Embryonic facial prominence (tissue), 1 donor: ENCODE measurements at regions not wholly inside any gene's neighbourhood (a gene's known extent, or its start where the extent isn't known, plus 50 kb on each side); places are given as distances from the start of the nearest gene placed in this dataset.

Experiments
- DNase-seq: peaks from one replicate; pipeline ENCODE4 v3.0.0-alpha.2; 2016; ENCODE audit errors: extremely low spot score

- no peak for DNase-seq
These were observed 406.2 kb downstream of the MBD2 start for GRCh38 chr18:53817976-53818950.

- DNase-seq: no peak
These were observed 424.3 kb downstream of the MBD2 start for GRCh38 chr18:53800171-53800570.

- no peak for DNase-seq
These were observed 425.3 kb downstream of the MBD2 start for GRCh38 chr18:53799134-53799533.

GRCh38 chr18:53798516-53798915 lies 426.0 kb downstream of the MBD2 start:
- no peak for DNase-seq

GRCh38 chr18:53797998-53798495 lies 426.4 kb downstream of the MBD2 start:
- DNase-seq: no peak

- no peak for DNase-seq
These were observed 428.3 kb downstream of the MBD2 start for GRCh38 chr18:53796040-53796729.

- DNase-seq: no peak
These were observed 428.9 kb downstream of the MBD2 start for GRCh38 chr18:53795610-53796009.

GRCh38 chr18:53795061-53795460 lies 429.4 kb downstream of the MBD2 start:
- no peak for DNase-seq

GRCh38 chr18:53792762-53793161 lies 431.7 kb downstream of the MBD2 start:
- no peak for DNase-seq

GRCh38 chr18:53790786-53791185 lies 433.7 kb downstream of the MBD2 start:
- no peak for DNase-seq

- DNase-seq: no peak
These were observed 434.9 kb downstream of the MBD2 start for GRCh38 chr18:53789376-53790247.

GRCh38 chr18:53785811-53786210 lies 438.7 kb downstream of the MBD2 start:
- no peak for DNase-seq

- DNase-seq: no peak
These were observed 440.2 kb downstream of the MBD2 start for GRCh38 chr18:53784253-53784652.

GRCh38 chr18:53780666-53781065 lies 443.8 kb downstream of the MBD2 start:
- DNase-seq: no peak

GRCh38 chr18:53772293-53772692 lies 452.2 kb downstream of the MBD2 start:
- no peak for DNase-seq

GRCh38 chr18:53771664-53772063 lies 452.8 kb downstream of the MBD2 start:
- DNase-seq: no peak

- DNase-seq: no peak
These were observed 459.3 kb downstream of the MBD2 start for GRCh38 chr18:53765211-53765610.

GRCh38 chr18:53764086-53764485 lies 460.4 kb downstream of the MBD2 start:
- no peak for DNase-seq

- no peak for DNase-seq
These were observed 467.1 kb downstream of the MBD2 start for GRCh38 chr18:53757328-53757727.

- DNase-seq: no peak
These were observed 467.9 kb downstream of the MBD2 start for GRCh38 chr18:53756610-53756972.

GRCh38 chr18:53755914-53756609 lies 468.4 kb downstream of the MBD2 start:
- DNase-seq: no peak
